NCI-H2029 treated with DMSO at 0.1 percent for 48 hours (cell line): ENCODE measurements at regions not wholly inside any gene's neighbourhood (a gene's known extent, or its start where the extent isn't known, plus 50 kb on each side); places are given as distances from the start of the nearest gene placed in this dataset.
"Not testable (repeated sequence)": the region's sequence is repeated elsewhere in the genome, so short reads cannot be mapped to it uniquely, and the experiment has no call there.

Experiments
- DNase-seq: peaks from one replicate; lab custom pipeline; 2025; lab: John Stamatoyannopoulos, UW

- no peak for DNase-seq
Measured at GRCh38 chr10:84850826-84851225, 522.4 kb downstream of the CCSER2 start.

DNA sequence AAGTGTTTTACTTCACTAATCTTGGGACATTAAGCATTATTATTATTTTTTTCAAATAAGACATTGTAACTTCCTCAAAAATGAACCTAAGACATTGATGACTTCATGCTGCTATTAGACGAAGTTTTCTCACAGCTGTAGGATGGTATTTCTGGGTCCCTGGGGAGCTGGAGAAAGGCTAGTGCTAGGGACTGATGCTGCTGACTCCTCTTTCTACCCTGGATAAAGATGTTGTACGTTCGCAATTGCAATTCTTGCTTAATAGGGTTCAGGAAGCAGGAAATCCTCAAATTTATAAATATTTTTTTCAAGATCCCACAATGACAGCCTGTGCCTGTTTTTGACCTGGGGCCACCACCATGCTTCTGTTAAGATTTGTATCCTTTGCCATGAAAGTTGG, 526.0 kb downstream of the CCSER2 start:
- DNase-seq = no peak

DNA sequence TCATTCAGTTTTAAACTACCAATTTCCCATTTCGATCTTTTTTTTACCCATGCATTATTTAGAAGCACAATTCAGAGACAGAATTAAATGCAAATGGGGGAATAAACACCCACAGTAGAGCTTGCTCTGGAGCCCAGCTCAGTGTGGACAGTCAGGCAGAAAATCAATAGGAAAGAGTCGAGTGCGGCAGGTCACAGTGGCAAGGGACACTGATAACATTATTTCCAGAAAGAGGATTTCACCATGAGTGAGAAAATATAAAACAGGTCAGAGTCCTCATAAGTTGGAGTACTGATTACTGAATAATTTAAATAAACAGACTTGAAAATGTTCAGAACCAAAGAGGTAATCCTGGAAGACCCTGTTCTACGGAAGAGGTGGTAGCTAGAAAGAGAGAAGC, 532.5 kb downstream of the CCSER2 start:
- DNase-seq = no peak

DNA sequence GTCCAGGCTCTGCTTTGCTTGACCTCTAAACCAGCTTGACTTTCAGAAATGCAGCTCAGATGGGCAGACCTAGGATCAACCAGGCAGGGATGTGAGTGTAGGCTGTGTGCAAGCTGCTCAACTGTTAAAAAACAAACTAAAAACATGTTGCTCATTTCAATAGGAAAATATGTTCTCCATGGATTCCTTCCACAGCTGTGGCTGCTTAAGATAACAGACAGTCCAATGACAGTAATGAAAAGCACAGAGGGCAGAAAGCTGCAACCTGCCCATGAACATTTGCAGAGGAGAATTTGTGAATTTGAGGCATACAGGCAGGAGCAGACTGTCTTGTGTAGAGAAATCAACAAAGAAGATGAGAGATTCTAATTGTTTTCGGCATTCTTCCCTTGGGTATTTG, 534.2 kb downstream of the CCSER2 start:
- DNase-seq = no peak

GRCh38 chr10:84863675-84864074, 535.3 kb downstream of the CCSER2 start:
- DNase-seq = no peak

DNA sequence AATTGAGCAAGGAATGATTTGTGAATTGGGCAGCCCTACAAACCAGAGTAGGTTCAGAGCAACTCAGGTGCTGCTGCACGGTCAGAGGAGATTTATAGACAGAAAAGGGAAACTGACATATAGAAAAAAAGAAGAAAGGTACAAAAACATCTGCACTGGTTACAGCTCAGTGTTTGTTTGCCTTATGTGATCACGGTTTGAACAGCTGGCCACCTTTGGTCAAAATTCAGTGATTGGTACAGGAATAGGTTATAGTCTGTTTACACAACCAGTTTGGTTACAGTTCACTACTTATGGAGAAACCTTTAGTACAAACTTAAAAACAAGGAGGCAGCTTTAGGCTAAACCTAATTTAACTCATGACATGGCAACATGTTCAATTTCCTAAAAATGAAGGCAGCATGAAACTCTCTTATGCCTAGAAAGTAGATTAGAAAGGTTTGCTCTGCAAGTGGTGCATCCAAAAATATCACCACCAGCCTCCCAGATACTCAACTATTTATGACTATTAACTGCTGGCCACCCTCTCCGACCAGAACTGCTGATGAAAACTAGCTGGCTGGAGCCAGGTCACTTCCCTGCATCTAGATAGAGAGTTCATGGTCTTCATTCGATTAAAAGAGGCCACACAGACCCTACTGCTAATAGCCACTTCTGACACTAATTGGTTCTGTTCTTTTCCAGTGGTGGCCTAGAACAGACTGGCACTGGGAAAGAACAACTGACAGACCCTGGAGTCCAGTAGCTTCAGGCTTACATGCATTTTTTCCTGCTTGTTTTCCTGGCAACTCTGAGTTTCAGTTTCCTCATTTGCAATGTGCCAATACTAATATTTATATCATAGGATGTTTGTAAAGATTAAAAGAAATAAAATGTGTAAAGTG, 548.0 kb downstream of the CCSER2 start:
- DNase-seq = no peak

- DNase-seq = no peak
Measured at GRCh38 chr10:84879991-84880390, 551.6 kb downstream of the CCSER2 start.

- DNase-seq = not testable (repeated sequence)
Measured at GRCh38 chr10:84881696-84882095, 553.3 kb downstream of the CCSER2 start.

GRCh38 chr10:84890706-84891105, 562.3 kb downstream of the CCSER2 start:
- DNase-seq = no peak

GRCh38 chr10:84891631-84892030, 563.2 kb downstream of the CCSER2 start:
- DNase-seq = no peak

GRCh38 chr10:84895541-84895940, 567.2 kb downstream of the CCSER2 start:
- DNase-seq = no peak

DNA sequence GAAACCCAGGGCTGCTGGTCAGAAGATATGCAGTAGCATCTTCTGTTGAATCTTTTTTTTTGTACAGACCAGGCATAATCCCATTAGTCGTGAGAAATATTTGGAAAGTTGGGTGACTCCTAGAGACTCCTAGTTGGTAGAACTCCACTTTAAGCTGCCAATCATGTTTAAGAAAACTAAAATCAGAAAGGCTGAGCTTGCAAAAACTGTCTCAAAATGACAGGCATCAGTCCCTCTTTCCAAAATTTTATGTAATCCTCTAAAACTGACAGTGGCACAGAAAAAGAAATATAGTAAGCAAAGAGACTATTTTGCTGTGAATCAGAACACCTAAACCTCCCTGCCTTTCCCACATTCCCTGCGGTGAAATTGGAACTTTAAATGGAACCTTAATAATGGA, 568.5 kb downstream of the CCSER2 start:
- DNase-seq = no peak

- DNase-seq = no peak
Measured at GRCh38 chr10:84899268-84899667, 570.9 kb downstream of the CCSER2 start.

GRCh38 chr10:84900141-84900540, 571.8 kb downstream of the CCSER2 start:
- DNase-seq = no peak

GRCh38 chr10:84901885-84902284, 573.5 kb downstream of the CCSER2 start:
- DNase-seq = no peak

DNA sequence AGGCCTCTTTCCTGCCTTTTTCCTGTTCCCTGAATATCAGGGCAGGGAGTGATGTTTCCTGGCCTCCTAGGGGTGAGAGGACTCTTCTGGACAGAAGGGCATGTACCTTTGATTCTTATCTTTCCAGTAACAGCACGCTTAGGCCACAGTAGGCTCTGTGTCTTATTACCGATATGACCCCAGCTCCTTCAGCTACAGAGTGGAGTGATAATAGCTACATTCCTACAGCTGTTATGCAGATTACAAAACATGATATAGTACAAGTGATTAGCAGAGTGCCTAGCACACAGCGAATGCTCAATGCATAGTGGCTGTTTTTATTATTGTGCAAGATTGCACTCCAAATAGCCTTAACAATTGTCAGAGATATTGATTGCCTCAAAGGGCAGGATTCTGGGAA, 574.2 kb downstream of the CCSER2 start:
- no peak for DNase-seq

DNA sequence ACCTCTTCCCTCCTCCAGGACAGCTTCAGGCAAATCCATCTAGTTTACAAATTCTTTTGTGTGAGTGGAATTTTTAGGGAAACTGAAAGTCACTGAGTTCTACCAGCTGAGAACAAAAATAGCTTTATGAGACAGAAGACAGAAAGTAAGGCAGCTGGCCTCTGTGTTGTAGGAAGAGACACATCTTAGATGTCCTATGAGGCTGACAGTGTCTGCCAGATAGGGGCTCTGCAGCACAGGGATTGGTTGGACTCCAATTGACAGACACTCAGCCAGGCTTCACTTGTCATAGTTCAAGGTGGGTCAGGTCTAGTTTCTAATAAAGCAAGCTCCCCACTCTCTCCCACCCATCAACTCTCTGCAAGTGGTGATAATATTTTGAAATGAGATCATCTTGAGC, 574.9 kb downstream of the CCSER2 start:
- DNase-seq = no peak

DNA sequence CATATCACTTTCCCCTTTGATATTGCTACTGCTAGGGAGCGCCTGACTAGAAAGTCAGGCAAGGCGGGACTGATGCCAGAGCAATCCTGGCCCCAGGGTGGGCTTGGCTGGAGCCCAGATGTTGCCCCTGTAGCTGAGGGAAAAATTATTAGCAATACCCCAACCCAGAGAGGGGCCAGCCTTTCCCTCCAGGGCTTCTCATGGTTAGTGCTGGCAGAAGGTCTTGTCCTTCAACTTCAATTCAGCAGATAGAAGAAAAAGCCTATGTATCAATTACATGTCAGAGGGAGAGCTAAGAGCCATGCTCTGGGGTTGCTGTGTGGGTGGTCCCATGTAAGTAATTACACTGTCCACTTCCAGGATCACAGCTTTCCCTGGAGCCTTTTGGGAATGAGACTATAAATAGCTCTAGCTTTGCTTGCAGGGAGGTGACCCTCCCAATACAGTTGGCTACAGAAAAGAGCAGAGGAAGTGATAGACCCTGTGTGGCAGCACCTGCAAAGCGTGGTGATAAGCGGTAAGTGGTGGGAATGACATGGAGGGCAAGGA, 579.1 kb downstream of the CCSER2 start:
- DNase-seq = no peak

DNA sequence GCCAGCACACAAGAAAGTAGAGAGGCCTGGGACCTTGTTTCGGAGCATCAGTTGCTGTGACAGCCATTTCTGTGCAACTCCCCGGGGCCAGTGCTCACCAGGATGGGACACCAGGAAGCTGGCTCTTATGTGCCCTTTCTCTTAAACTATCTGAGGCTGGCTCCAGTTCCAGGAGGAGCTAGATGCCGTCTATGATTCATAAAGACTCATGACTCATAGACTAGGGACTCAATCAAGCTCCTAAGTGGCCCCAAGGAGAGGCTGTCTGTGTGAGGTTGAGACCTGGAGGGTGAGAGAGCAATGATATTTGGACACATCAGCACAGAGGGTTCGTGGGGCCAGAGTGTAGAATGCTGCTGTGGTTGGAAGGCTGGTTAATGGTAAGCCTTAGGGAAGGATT, 580.1 kb downstream of the CCSER2 start:
- no peak for DNase-seq

- no peak for DNase-seq
Measured at GRCh38 chr10:84921701-84922100, 593.3 kb downstream of the CCSER2 start.

GRCh38 chr10:84924131-84924530, 595.7 kb downstream of the CCSER2 start:
- DNase-seq = no peak

GRCh38 chr10:84925495-84925894, 597.1 kb downstream of the CCSER2 start:
- DNase-seq = no peak

- no peak for DNase-seq
Measured at GRCh38 chr10:84933402-84933801, 605.0 kb downstream of the CCSER2 start.

GRCh38 chr10:84935772-84936171, 607.4 kb downstream of the CCSER2 start:
- DNase-seq = no peak
